Peyer's patch (tissue), 4 donors: ENCODE measurements at regions not wholly inside any gene's neighbourhood (a gene's known extent, or its start where the extent isn't known, plus 50 kb on each side); places are given as distances from the start of the nearest gene placed in this dataset.
"Not testable (repeated sequence)": the region's sequence is repeated elsewhere in the genome, so short reads cannot be mapped to it uniquely, and the experiment has no call there.

ENCODE experiments used
- CTCF ChIP-seq, 6 experiments: fragments of 450-650 bp in 4 of 6; fragments of 200-600 bp in 2 of 6; sonication (generic) in 1 of 6; IDR thresholded peaks; one replicate each; pipeline ENCODE4 v1.5.1; 2017 to 2019; ENCODE audit warnings: antibody characterized with exemption in 6 of 6, mild to moderate bottlenecking in 3 of 6, moderate library complexity in 1 of 6
- POLR2A ChIP-seq, 2 donors: fragments of 450-650 bp; IDR thresholded peaks; one replicate each; pipeline ENCODE4 v1.5.1; 2017; ENCODE audit warnings: antibody characterized with exemption in 2 of 2, mild to moderate bottlenecking in 2 of 2, moderate library complexity in 2 of 2

- not testable (repeated sequence) for TF ChIP-seq CTCF, POLR2A (IDR thresholded peaks at IDR 0.05)
These were observed 66.3 kb upstream of the AGR3 start for GRCh38 chr7:16948110-16948509.
